Neural crest cell (in vitro differentiated cells): ENCODE measurements at regions not wholly inside any gene's neighbourhood (a gene's known extent, or its start where the extent isn't known, plus 50 kb on each side); places are given as distances from the start of the nearest gene placed in this dataset.

Experiments
- DNase-seq: peaks from one replicate; pipeline ENCODE4 v3.0.0; 2021; ENCODE audit warnings: low read depth, mixed read lengths, low spot score
- H3K27ac Mint-ChIP-seq: one replicate; pipeline ENCODE4 v1.8.0; 2021; ENCODE audit warnings: mild to moderate bottlenecking, mixed read lengths; ENCODE audit not compliant: unreplicated experiment
- H3K27me3 Mint-ChIP-seq: 2 replicates; pipeline ENCODE4 v1.8.0; 2021; ENCODE audit warnings: low read depth, mild to moderate bottlenecking, mixed read lengths
- H3K36me3 Mint-ChIP-seq: 2 replicates; pipeline ENCODE4 v1.8.0; 2021; ENCODE audit warnings: low read depth, mild to moderate bottlenecking, mixed read lengths
- H3K4me1 Mint-ChIP-seq: 2 replicates; pipeline ENCODE4 v1.8.0; 2021; ENCODE audit warnings: mixed read lengths
- H3K4me3 Mint-ChIP-seq: one replicate; pipeline ENCODE4 v1.8.0; 2021; ENCODE audit warnings: mild to moderate bottlenecking, mixed read lengths
- H3K9me3 Mint-ChIP-seq: 2 replicates; pipeline ENCODE4 v1.8.0; 2021; ENCODE audit warnings: mixed read lengths
- TF ChIP-seq, protein P1 (sequence below): fragments of 200-600 bp; sonication (generic); conservative IDR thresholded peaks from 2 replicates; pipeline ENCODE4 v1.5.0; 2021; ENCODE audit warnings: antibody characterized with exemption, mild to moderate bottlenecking

GRCh38 chr17:54785643-54786268 is 114.9 kb upstream of the TOM1L1 start:
- no peaks in the 10 kb centered on the region for H3K27me3 Mint-ChIP-seq
- no peaks in the 10 kb centered on the region for H3K9me3 Mint-ChIP-seq
- no peaks in the 10 kb centered on the region for H3K36me3 Mint-ChIP-seq
- TF ChIP-seq, protein P1, sequence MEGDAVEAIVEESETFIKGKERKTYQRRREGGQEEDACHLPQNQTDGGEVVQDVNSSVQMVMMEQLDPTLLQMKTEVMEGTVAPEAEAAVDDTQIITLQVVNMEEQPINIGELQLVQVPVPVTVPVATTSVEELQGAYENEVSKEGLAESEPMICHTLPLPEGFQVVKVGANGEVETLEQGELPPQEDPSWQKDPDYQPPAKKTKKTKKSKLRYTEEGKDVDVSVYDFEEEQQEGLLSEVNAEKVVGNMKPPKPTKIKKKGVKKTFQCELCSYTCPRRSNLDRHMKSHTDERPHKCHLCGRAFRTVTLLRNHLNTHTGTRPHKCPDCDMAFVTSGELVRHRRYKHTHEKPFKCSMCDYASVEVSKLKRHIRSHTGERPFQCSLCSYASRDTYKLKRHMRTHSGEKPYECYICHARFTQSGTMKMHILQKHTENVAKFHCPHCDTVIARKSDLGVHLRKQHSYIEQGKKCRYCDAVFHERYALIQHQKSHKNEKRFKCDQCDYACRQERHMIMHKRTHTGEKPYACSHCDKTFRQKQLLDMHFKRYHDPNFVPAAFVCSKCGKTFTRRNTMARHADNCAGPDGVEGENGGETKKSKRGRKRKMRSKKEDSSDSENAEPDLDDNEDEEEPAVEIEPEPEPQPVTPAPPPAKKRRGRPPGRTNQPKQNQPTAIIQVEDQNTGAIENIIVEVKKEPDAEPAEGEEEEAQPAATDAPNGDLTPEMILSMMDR, result no peak
- H3K4me1 Mint-ChIP-seq, result no peaks in the 10 kb centered on the region
- no peak overlapping the region for H3K4me3 Mint-ChIP-seq
- no peak overlapping the region for H3K27ac Mint-ChIP-seq
- no peak for DNase-seq

GRCh38 chr17:54789101-54789880 is 111.4 kb upstream of the TOM1L1 start:
- Mint-ChIP-seq H3K9me3 (no peaks in the 10 kb centered on the region), H3K27ac (no peak overlapping the region), H3K4me3 (no peak overlapping the region), H3K36me3 (no peaks in the 10 kb centered on the region), H3K27me3 (no peaks in the 10 kb centered on the region), H3K4me1 (no peaks in the 10 kb centered on the region)
- no peak for DNase-seq
- TF ChIP-seq, protein P1, result no peak

- DNase-seq, result no peak
- Mint-ChIP-seq H3K27ac (no peak overlapping the region), H3K9me3 (peaks cover 2% of the 10 kb centered on the region), H3K4me3 (no peak overlapping the region), H3K27me3 (no peaks in the 10 kb centered on the region), H3K36me3 (no peaks in the 10 kb centered on the region), H3K4me1 (no peaks in the 10 kb centered on the region)
- TF ChIP-seq, protein P1, result no peak
Observed at GRCh38 chr17:54793271-54793670, 107.4 kb upstream of the TOM1L1 start.

GRCh38 chr17:54795046-54795445 is 105.6 kb upstream of the TOM1L1 start:
- no peak for DNase-seq
- H3K36me3 Mint-ChIP-seq, result no peaks in the 10 kb centered on the region
- H3K9me3 Mint-ChIP-seq, result peaks cover 2% of the 10 kb centered on the region
- H3K4me3 Mint-ChIP-seq, result no peak overlapping the region
- no peak overlapping the region for H3K27ac Mint-ChIP-seq
- TF ChIP-seq, protein P1, result no peak
- no peaks in the 10 kb centered on the region for H3K4me1 Mint-ChIP-seq
- no peaks in the 10 kb centered on the region for H3K27me3 Mint-ChIP-seq

- no peak overlapping the region for H3K27ac Mint-ChIP-seq
- no peaks in the 10 kb centered on the region for H3K4me1 Mint-ChIP-seq
- DNase-seq, result no peak
- no peaks in the 10 kb centered on the region for H3K9me3 Mint-ChIP-seq
- no peaks in the 10 kb centered on the region for H3K36me3 Mint-ChIP-seq
- TF ChIP-seq, protein P1, result no peak
- H3K27me3 Mint-ChIP-seq, result no peaks in the 10 kb centered on the region
- H3K4me3 Mint-ChIP-seq, result no peak overlapping the region
Observed at GRCh38 chr17:54807331-54807730, 93.3 kb upstream of the TOM1L1 start.
